A673 (cell line): ENCODE measurements at regions not wholly inside any gene's neighbourhood (a gene's known extent, or its start where the extent isn't known, plus 50 kb on each side); places are given as distances from the start of the nearest gene placed in this dataset.

Experiments used
- BruUV-seq: library from RNA; stranded (reverse); fragments of 400-500 nt; replicated peaks from 2 replicates; lab custom pipeline; 2021; lab: Mats Ljungman, UMichigan
- CTCF ChIA-PET: fragments of 300-600 bp; sonication (Branson Sonifier 250); formaldehyde crosslinking; loops from one replicate; lab custom pipeline; 2022; ENCODE audit warnings: antibody characterized with exemption; lab: Charles Lee
- POLR2A ChIA-PET: fragments of 300-600 bp; sonication (Branson Sonifier 250); formaldehyde crosslinking; loops from one replicate; lab custom pipeline; 2022; ENCODE audit warnings: antibody characterized with exemption; ENCODE audit not compliant: low non-redundant PET; lab: Charles Lee
- DNase-seq: peaks from one replicate; pipeline ENCODE4 v3.0.0-alpha.2; 2015; ENCODE audit warnings: low spot score
- H3K27ac ChIP-seq: fragments of 200-600 bp; sonication (generic); 2 replicates; pipeline ENCODE4 v1.5.1; 2016; ENCODE audit warnings: mixed run types, low read depth, mild to moderate bottlenecking, mixed read lengths, antibody characterized with exemption, low read length; ENCODE audit not compliant: poor library complexity, severe bottlenecking
- H3K27me3 ChIP-seq: fragments of 200-600 bp; sonication (generic); replicated peaks from 2 replicates; pipeline ENCODE4 v1.6.1; 2017; ENCODE audit warnings: mixed run types, low read depth, mild to moderate bottlenecking, mixed read lengths, antibody characterized with exemption, low read length; ENCODE audit not compliant: insufficient read depth, poor library complexity
- H3K36me3 ChIP-seq: fragments of 200-600 bp; sonication (generic); 2 replicates; pipeline ENCODE4 v1.6.1; 2016; ENCODE audit warnings: mixed run types, mild to moderate bottlenecking, mixed read lengths, antibody characterized with exemption, low read length; ENCODE audit not compliant: insufficient read depth, poor library complexity, severe bottlenecking
- H3K4me1 ChIP-seq: fragments of 200-600 bp; sonication (generic); 2 replicates; pipeline ENCODE4 v1.6.1; 2017; ENCODE audit warnings: mixed run types, mild to moderate bottlenecking, mixed read lengths, antibody characterized with exemption, low read length; ENCODE audit not compliant: insufficient read depth, poor library complexity, severe bottlenecking
- H3K4me3 ChIP-seq: fragments of 200-600 bp; sonication (generic); 2 replicates; pipeline ENCODE4 v1.5.1; 2016; ENCODE audit warnings: low read depth, mixed run types, mild to moderate bottlenecking, mixed read lengths, low read length; ENCODE audit not compliant: poor library complexity, severe bottlenecking
- H3K9me3 ChIP-seq: fragments of 200-600 bp; sonication (generic); 2 replicates; pipeline ENCODE4 v1.6.1; 2016; ENCODE audit warnings: mixed run types, low read depth, mild to moderate bottlenecking, mixed read lengths, antibody characterized with exemption, low read length; ENCODE audit not compliant: poor library complexity, severe bottlenecking
- EZH2 ChIP-seq: fragments of 200-600 bp; sonication (generic); IDR thresholded peaks from 2 replicates; pipeline ENCODE4 v1.6.1; 2017; ENCODE audit warnings: borderline replicate concordance, low read depth, mild to moderate bottlenecking, mixed read lengths, antibody characterized with exemption, low read length; ENCODE audit not compliant: poor library complexity, severe bottlenecking
- intact Hi-C: fragments of 100-400 bp; cut with micrococcal nuclease; formaldehyde crosslinking; loops from one replicate; pipeline ENCODE4 v1.10.0; 2022; ENCODE audit not compliant: unreplicated experiment
- TF ChIP-seq, protein P1 (sequence below): fragments of 300-800, 200-600 bp; sonication (generic); conservative IDR thresholded peaks from 2 replicates; pipeline ENCODE4 v1.5.1; 2017; ENCODE audit warnings: low read depth, mild to moderate bottlenecking, antibody characterized with exemption, low read length, moderate library complexity, mixed read lengths

DNA sequence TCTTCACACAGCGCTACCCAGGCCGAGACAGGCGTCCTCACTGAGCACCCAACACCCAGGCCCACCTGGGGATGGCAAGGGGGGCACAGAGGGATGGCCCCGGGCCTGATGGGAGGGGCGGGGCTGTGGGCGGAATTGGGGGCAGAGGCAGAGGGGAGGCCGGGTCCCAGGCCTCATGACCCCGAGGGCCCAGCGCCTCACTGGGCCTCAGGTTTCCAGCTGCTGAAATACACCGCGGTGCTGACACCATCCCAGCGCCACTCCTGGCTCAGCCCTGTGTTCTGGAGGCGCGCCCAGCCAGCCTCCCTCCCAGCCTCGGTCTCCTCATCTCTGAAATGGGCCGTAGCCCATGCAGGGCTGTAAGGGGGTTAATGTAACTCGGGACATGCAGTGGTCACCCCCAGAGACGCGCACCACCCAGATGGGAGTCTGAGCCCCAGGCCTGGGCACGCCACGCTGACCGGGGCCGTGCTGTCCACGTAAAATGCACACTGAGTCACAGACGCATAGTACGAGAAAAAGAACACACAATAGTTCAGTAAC lies 82.3 kb downstream of the UNCX start:
- H3K4me1 ChIP-seq: no peaks in the 10 kb centered on the region
- H3K36me3 ChIP-seq: no peaks in the 10 kb centered on the region
- CTCF ChIA-PET: no interaction called here
- no peaks in the 10 kb centered on the region for H3K9me3 ChIP-seq
- BruUV-seq: no TSS peak
- no peak for TF ChIP-seq EZH2
- TF ChIP-seq, protein P1, sequence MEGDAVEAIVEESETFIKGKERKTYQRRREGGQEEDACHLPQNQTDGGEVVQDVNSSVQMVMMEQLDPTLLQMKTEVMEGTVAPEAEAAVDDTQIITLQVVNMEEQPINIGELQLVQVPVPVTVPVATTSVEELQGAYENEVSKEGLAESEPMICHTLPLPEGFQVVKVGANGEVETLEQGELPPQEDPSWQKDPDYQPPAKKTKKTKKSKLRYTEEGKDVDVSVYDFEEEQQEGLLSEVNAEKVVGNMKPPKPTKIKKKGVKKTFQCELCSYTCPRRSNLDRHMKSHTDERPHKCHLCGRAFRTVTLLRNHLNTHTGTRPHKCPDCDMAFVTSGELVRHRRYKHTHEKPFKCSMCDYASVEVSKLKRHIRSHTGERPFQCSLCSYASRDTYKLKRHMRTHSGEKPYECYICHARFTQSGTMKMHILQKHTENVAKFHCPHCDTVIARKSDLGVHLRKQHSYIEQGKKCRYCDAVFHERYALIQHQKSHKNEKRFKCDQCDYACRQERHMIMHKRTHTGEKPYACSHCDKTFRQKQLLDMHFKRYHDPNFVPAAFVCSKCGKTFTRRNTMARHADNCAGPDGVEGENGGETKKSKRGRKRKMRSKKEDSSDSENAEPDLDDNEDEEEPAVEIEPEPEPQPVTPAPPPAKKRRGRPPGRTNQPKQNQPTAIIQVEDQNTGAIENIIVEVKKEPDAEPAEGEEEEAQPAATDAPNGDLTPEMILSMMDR: no peak
- POLR2A ChIA-PET: no interaction called here
- no peaks in the 10 kb centered on the region for H3K27me3 ChIP-seq
- DNase-seq: no peak
- H3K4me3 ChIP-seq: no peak overlapping the region
- intact Hi-C loops: no loop called here
- H3K27ac ChIP-seq: no peak overlapping the region

DNA sequence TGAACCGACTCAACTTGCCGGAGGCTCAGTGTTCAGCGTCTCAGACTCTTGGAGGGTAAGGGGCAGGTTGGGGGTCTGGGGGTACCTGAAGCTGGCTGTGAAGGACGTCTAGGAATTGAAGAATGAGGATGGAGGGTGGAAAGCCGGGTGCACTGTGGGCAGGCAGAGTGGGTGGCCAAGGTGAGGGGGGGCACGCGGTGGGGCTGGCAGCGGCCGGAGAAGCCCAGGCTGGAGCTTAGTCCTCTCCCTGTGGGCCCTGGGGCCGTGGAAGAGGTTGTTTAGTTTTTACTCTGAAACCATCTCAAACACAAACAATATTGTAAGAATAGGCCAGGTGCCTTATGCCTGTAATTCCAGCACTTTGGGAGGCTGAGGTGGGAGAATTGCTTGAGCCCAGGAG lies 83.4 kb downstream of the UNCX start:
- POLR2A ChIA-PET: no interaction called here
- Histone ChIP-seq H3K27ac (no peak overlapping the region), H3K27me3 (no peaks in the 10 kb centered on the region), H3K36me3 (no peaks in the 10 kb centered on the region), H3K4me1 (no peaks in the 10 kb centered on the region), H3K4me3 (no peak overlapping the region), H3K9me3 (no peaks in the 10 kb centered on the region)
- BruUV-seq: no TSS peak
- no peak for TF ChIP-seq EZH2
- TF ChIP-seq, protein P1: no peak
- DNase-seq: no peak
- CTCF ChIA-PET: no interaction called here
- intact Hi-C loops: no loop called here

DNA sequence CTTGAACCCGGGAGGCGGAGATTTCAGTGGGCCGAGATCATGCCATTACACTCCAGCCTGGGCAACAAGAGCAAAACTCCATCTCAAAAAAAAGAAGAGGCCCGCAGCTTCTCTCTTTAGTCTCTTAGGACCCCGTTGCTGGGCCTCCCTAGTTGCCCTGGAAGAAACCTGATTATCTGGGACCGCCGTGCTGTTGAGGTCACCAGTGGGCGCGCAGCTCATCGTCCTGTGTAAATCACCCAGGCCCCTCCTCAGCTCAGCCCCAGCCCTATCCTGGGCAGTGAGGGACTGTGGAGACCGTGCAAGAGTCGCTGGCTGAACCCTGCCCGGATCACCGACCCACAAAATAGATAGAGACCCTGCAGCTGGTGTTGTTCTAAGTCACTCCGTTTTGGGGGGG lies 85.0 kb downstream of the UNCX start:
- no peak for DNase-seq
- ChIA-PET CTCF (no interaction called here), POLR2A (no interaction called here)
- peaks cover under 1% of the 10 kb centered on the region for H3K4me1 ChIP-seq
- H3K4me3 ChIP-seq: no peak overlapping the region
- H3K27ac ChIP-seq: no peak overlapping the region
- H3K9me3 ChIP-seq: no peaks in the 10 kb centered on the region
- no peaks in the 10 kb centered on the region for H3K27me3 ChIP-seq
- no peaks in the 10 kb centered on the region for H3K36me3 ChIP-seq
- intact Hi-C loops: no loop called here
- TF ChIP-seq, protein P1: no peak
- TF ChIP-seq EZH2: no peak
- BruUV-seq: no TSS peak
